ENCODE measurements at regions not wholly inside any gene's neighbourhood (a gene's known extent, or its start where the extent isn't known, plus 50 kb on each side); places are given as distances from the start of the nearest gene placed in this dataset.
"Not testable (repeated sequence)": the region's sequence is repeated elsewhere in the genome, so short reads cannot be mapped to it uniquely, and the experiment has no call there.

- TF ChIP-seq, protein P1, sequence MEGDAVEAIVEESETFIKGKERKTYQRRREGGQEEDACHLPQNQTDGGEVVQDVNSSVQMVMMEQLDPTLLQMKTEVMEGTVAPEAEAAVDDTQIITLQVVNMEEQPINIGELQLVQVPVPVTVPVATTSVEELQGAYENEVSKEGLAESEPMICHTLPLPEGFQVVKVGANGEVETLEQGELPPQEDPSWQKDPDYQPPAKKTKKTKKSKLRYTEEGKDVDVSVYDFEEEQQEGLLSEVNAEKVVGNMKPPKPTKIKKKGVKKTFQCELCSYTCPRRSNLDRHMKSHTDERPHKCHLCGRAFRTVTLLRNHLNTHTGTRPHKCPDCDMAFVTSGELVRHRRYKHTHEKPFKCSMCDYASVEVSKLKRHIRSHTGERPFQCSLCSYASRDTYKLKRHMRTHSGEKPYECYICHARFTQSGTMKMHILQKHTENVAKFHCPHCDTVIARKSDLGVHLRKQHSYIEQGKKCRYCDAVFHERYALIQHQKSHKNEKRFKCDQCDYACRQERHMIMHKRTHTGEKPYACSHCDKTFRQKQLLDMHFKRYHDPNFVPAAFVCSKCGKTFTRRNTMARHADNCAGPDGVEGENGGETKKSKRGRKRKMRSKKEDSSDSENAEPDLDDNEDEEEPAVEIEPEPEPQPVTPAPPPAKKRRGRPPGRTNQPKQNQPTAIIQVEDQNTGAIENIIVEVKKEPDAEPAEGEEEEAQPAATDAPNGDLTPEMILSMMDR (IDR thresholded peaks at IDR 0.05), result not testable (repeated sequence)
- not testable (repeated sequence) for TF ChIP-seq POLR2A (IDR thresholded peaks at IDR 0.05)
Measured at GRCh38 chr3:82373833-82374232, 612.4 kb upstream of the GBE1 start.

Data from Peyer's patch (tissue), 4 donors.